ENCODE measurements at regions not wholly inside any gene's neighbourhood (a gene's known extent, or its start where the extent isn't known, plus 50 kb on each side); places are given as distances from the start of the nearest gene placed in this dataset.

GRCh38 chr1:95553595-95553994, 319.6 kb downstream of the RWDD3 start:
- Histone ChIP-seq H3K4me1 (ENCODE audit: control insufficient read depth, insufficient read depth, low read length) (no peaks in the 10 kb centered on the region), H3K9me3 (ENCODE audit: control insufficient read depth, insufficient read depth, low read depth, low read length) (no peaks in the 10 kb centered on the region), H3K27ac (ENCODE audit: extremely low read depth, low read depth, low read length) (no peak overlapping the region), H3K36me3 (ENCODE audit: control insufficient read depth in 2 of 2, insufficient read depth in 1 of 2, low read length in 2 of 2) (no peaks in the 10 kb centered on the region), H3K4me3 (ENCODE audit: low read depth, low read length) (no peak overlapping the region)
- TF ChIP-seq ZNF488 (tag by site-specific recombination; IDR thresholded peaks at IDR 0.05), result no peak
- CTCF ChIA-PET, result no interaction called here
- POLR2A ChIA-PET, result no interaction called here

- TF ChIP-seq GLI2 (tag by site-specific recombination; IDR thresholded peaks at IDR 0.05; ENCODE audit: borderline replicate concordance, low read depth) (no peak), ZBTB44 (tag by site-specific recombination; IDR thresholded peaks at IDR 0.05) (no peak), ZNF707 (tag by site-specific recombination; IDR thresholded peaks at IDR 0.05) (no peak), ZNF626 (tag by site-specific recombination; IDR thresholded peaks at IDR 0.05) (no peak), ZNF24 (tag by site-specific recombination; IDR thresholded peaks at IDR 0.05) (no peak), ZBTB17 (tag by site-specific recombination; IDR thresholded peaks at IDR 0.05) (no peak), CTCF (tag by site-specific recombination; IDR thresholded peaks at IDR 0.05) (no peak), ZNF311 (tag by site-specific recombination; IDR thresholded peaks at IDR 0.05; ENCODE audit: borderline replicate concordance) (no peak), ZNF488 (tag by site-specific recombination; IDR thresholded peaks at IDR 0.05) (no peak), ZNF654 (tag by site-specific recombination; IDR thresholded peaks at IDR 0.05; ENCODE audit: low read depth) (no peak)
- CTCF ChIA-PET, result no interaction called here
- Histone ChIP-seq H3K27ac (ENCODE audit: extremely low read depth, low read depth, low read length) (no peak overlapping the region), H3K36me3 (ENCODE audit: control insufficient read depth in 2 of 2, insufficient read depth in 1 of 2, low read length in 2 of 2) (no peaks in the 10 kb centered on the region), H3K4me3 (ENCODE audit: low read depth, low read length) (no peak overlapping the region), H3K9me3 (ENCODE audit: control insufficient read depth, insufficient read depth, low read depth, low read length) (no peaks in the 10 kb centered on the region), H3K4me1 (ENCODE audit: control insufficient read depth, insufficient read depth, low read length) (no peaks in the 10 kb centered on the region)
- POLR2A ChIA-PET, result no interaction called here
Measured at GRCh38 chr1:95554408-95554807, 320.4 kb downstream of the RWDD3 start.

- no peaks in the 10 kb centered on the region for H3K36me3 ChIP-seq (ENCODE audit: control insufficient read depth in 2 of 2, insufficient read depth in 1 of 2, low read length in 2 of 2)
- no peak overlapping the region for H3K27ac ChIP-seq (ENCODE audit: extremely low read depth, low read depth, low read length)
- no peaks in the 10 kb centered on the region for H3K4me1 ChIP-seq (ENCODE audit: control insufficient read depth, insufficient read depth, low read length)
- H3K9me3 ChIP-seq (ENCODE audit: control insufficient read depth, insufficient read depth, low read depth, low read length), result no peaks in the 10 kb centered on the region
- ChIA-PET CTCF (no interaction called here), POLR2A (no interaction called here)
- no peak overlapping the region for H3K4me3 ChIP-seq (ENCODE audit: low read depth, low read length)
- TF ChIP-seq RBAK (tag by site-specific recombination; IDR thresholded peaks at IDR 0.05) (no peak), ZNF513 (tag by site-specific recombination; IDR thresholded peaks at IDR 0.05) (no peak), SP7 (tag by site-specific recombination; IDR thresholded peaks at IDR 0.05) (no peak), ZSCAN18 (tag by site-specific recombination; IDR thresholded peaks at IDR 0.05) (no peak), ZXDB (tag by site-specific recombination; IDR thresholded peaks at IDR 0.05) (no peak), KLF17 (tag by site-specific recombination; IDR thresholded peaks at IDR 0.05) (no peak), WT1 (tag by site-specific recombination; IDR thresholded peaks at IDR 0.05) (no peak), BCL6B (tag by site-specific recombination; IDR thresholded peaks at IDR 0.05) (no peak), KLF16 (tag by site-specific recombination; IDR thresholded peaks at IDR 0.05) (no peak)
Measured at GRCh38 chr1:95558791-95559190, 324.8 kb downstream of the RWDD3 start.

All from HEK293 (cell line).